CD4-positive, alpha-beta T cell (primary cell): ENCODE measurements at regions not wholly inside any gene's neighbourhood (a gene's known extent, or its start where the extent isn't known, plus 50 kb on each side); places are given as distances from the start of the nearest gene placed in this dataset.

Experiments used
- ATAC-seq: fragments of 200-7000 bp; cut with Tn5 transposase; one replicate; pipeline ENCODE4 v1.10.0; 2022; ENCODE audit warnings: mild to moderate bottlenecking; ENCODE audit not compliant: poor library complexity
- CTCF ChIA-PET: fragments of 350-600 bp; sonication (Branson Sonifier 250); formaldehyde crosslinking; loops from one replicate; lab custom pipeline; 2021; ENCODE audit warnings: antibody characterized with exemption, inconsistent platforms; lab: Charles Lee
- POLR2A ChIA-PET: fragments of 350-600 bp; sonication (Branson Sonifier 250); formaldehyde crosslinking; loops from one replicate; lab custom pipeline; 2021; ENCODE audit warnings: antibody characterized with exemption, inconsistent platforms; lab: Charles Lee
- DNase-seq, 14 experiments: peaks; one replicate each; pipeline ENCODE4 v3.0.0-alpha.2; 2013 to 2020; ENCODE audit warnings: mixed read lengths in 2 of 14
- H3K27ac ChIP-seq, 2 donors: one replicate each; pipeline versions ENCODE4 v1.5.1 to v1.7.0; 2013; ENCODE audit warnings: low read length in 2 of 2, low read depth in 1 of 2, mild to moderate bottlenecking in 1 of 2
- H3K27me3 ChIP-seq, 2 experiments: 1 replicate in 1 of 2; 2 replicates in 1 of 2; pipeline versions ENCODE4 v1.6.1 to v1.7.0; 2013; ENCODE audit warnings: low read length in 2 of 2, control low read depth in 1 of 2, mild to moderate bottlenecking in 1 of 2, moderate library complexity in 1 of 2; ENCODE audit not compliant: insufficient read depth in 2 of 2, control insufficient read depth in 1 of 2
- H3K36me3 ChIP-seq: one replicate; pipeline ENCODE4 v1.6.1; 2013; ENCODE audit warnings: low read length, control low read depth; ENCODE audit not compliant: insufficient read depth
- H3K4me1 ChIP-seq: one replicate; pipeline ENCODE4 v1.6.1; 2013; ENCODE audit warnings: low read length, control low read depth; ENCODE audit not compliant: insufficient read depth
- H3K4me3 ChIP-seq: one replicate; pipeline ENCODE4 v1.5.1; 2013; ENCODE audit warnings: mild to moderate bottlenecking, low read length, moderate library complexity
- H3K9me3 ChIP-seq, 2 experiments: 1 replicate in 1 of 2; 2 replicates in 1 of 2; pipeline versions ENCODE4 v1.6.1 to v1.7.0; 2013; ENCODE audit warnings: low read length in 2 of 2, mild to moderate bottlenecking in 2 of 2, control low read depth in 1 of 2, moderate library complexity in 1 of 2; ENCODE audit not compliant: control insufficient read depth in 1 of 2, insufficient read depth in 1 of 2
- H3K27ac Mint-ChIP-seq: one replicate; pipeline ENCODE4 v1.8.0; 2020; ENCODE audit warnings: mixed read lengths
- H3K27me3 Mint-ChIP-seq: one replicate; pipeline ENCODE4 v1.8.0; 2021; ENCODE audit warnings: mixed read lengths
- H3K36me3 Mint-ChIP-seq: one replicate; pipeline ENCODE4 v1.8.0; 2021; ENCODE audit warnings: low read depth, mixed read lengths
- H3K4me1 Mint-ChIP-seq: one replicate; pipeline ENCODE4 v1.8.0; 2021; ENCODE audit warnings: low read depth, mixed read lengths
- H3K4me3 Mint-ChIP-seq: one replicate; pipeline ENCODE4 v1.8.0; 2020; ENCODE audit warnings: mild to moderate bottlenecking, mixed read lengths
- H3K9me3 Mint-ChIP-seq: one replicate; pipeline ENCODE4 v1.8.0; 2020; ENCODE audit warnings: mixed read lengths
- CTCF ChIP-seq: fragments of 200-600 bp; IDR thresholded peaks from one replicate; pipeline ENCODE4 v1.8.0; 2022; ENCODE audit warnings: antibody characterized with exemption, mild to moderate bottlenecking
- intact Hi-C, 2 experiments: fragments of 100-400 bp; cut with DNase I in 1 of 2; cut with micrococcal nuclease in 1 of 2; formaldehyde crosslinking; loops; one replicate each; pipeline versions ENCODE4 v1.15.1 to v1.9.0; 2023 to 2025; cut with DNase I, micrococcal nuclease

DNA sequence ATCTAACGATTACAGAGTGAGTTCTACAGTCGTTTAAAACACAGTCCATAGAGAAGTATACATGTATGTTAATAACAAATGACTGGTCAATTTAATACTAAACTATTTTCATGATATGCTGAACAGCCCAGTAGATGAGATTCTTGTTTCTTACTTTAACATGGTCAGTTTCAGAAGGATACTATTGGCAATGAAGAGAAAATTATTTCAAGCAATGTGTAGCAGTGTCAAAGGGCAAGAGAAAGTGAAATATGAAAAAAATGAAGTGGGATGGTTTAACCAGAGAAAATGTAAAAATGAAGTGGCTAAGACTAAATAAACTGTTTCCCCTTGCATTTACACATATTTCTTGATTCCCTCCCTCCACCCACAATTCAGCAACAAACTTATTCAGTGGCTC lies 192.1 kb upstream of the TTC14 start:
- intact Hi-C loops: no loop called here
- Mint-ChIP-seq H3K36me3 (no peaks in the 10 kb centered on the region), H3K9me3 (peaks cover 3% of the 10 kb centered on the region), H3K27ac (no peak overlapping the region), H3K4me3 (no peak overlapping the region), H3K27me3 (peaks cover 5% of the 10 kb centered on the region), H3K4me1 (no peaks in the 10 kb centered on the region)
- H3K9me3 ChIP-seq: no peaks in the 10 kb centered on the region
- no peak overlapping the region for H3K4me3 ChIP-seq
- no peak overlapping the region for H3K27ac ChIP-seq
- ChIA-PET CTCF (no interaction called here), POLR2A (no interaction called here)
- ATAC-seq (no peak), DNase-seq (no peak)
- no peaks in the 10 kb centered on the region for H3K36me3 ChIP-seq
- H3K27me3 ChIP-seq: no peaks in the 10 kb centered on the region
- H3K4me1 ChIP-seq: no peaks in the 10 kb centered on the region
- TF ChIP-seq CTCF: no peak

DNA sequence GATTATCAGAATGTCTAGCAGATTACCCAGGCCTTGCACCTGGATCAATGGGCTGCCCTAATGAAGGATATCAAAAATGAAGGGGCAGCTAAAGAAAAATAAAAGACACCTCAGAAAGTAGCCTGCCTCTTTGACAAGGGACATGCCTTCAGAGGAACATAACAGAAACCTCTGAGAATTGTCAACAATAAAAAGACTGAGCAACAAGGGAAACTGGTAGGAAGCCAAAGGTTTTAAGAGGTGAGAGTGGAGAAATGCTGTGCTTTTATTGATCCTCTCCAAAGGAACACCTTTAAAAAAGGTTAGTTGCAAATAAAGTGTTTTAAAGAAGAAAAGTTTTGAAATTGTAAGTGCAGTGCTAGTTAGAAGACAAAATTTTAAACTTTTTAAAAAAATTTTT lies 187.8 kb upstream of the TTC14 start:
- H3K4me1 Mint-ChIP-seq: no peaks in the 10 kb centered on the region
- ChIA-PET CTCF (no interaction called here), POLR2A (no interaction called here)
- H3K4me3 ChIP-seq: no peak overlapping the region
- H3K27ac Mint-ChIP-seq: no peak overlapping the region
- no peaks in the 10 kb centered on the region for H3K27me3 ChIP-seq
- no peaks in the 10 kb centered on the region for H3K36me3 Mint-ChIP-seq
- peaks cover 5% of the 10 kb centered on the region for H3K27me3 Mint-ChIP-seq
- H3K27ac ChIP-seq: no peak overlapping the region
- H3K9me3 Mint-ChIP-seq: peaks cover 3% of the 10 kb centered on the region
- ATAC-seq: no peak
- no peak overlapping the region for H3K4me3 Mint-ChIP-seq
- no peaks in the 10 kb centered on the region for H3K36me3 ChIP-seq
- H3K9me3 ChIP-seq: no peaks in the 10 kb centered on the region
- no peaks in the 10 kb centered on the region for H3K4me1 ChIP-seq
- intact Hi-C loops: no loop called here
- DNase-seq: no peak
- no peak for TF ChIP-seq CTCF

DNA sequence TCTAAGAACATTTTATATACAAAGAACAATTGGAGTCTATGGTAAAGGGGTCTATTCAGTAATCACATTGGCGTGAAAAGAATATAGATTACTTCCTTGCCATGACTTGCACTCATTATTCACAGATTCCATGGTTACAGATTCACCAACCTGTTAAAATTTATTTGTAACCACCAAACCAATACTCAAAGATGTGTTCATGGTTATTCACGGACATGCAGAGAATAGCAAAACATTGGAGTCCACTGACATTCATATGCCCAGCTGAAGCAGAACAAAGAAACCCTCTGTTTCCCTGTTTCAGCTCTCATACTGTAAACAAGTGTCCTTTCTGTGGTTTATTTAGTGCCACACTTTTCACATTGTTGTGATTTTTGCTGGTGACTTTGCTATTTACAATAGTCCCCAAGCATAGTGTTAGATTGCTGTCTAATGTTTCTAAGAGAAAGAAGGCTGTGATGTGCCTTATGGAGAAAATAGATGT lies 185.8 kb upstream of the TTC14 start:
- Histone ChIP-seq H3K27ac (no peak overlapping the region), H3K4me3 (no peak overlapping the region), H3K9me3 (no peaks in the 10 kb centered on the region), H3K4me1 (no peaks in the 10 kb centered on the region), H3K27me3 (no peaks in the 10 kb centered on the region), H3K36me3 (no peaks in the 10 kb centered on the region)
- Mint-ChIP-seq H3K36me3 (no peaks in the 10 kb centered on the region), H3K27me3 (peaks cover 5% of the 10 kb centered on the region), H3K4me1 (no peaks in the 10 kb centered on the region), H3K9me3 (peaks cover 3% of the 10 kb centered on the region), H3K4me3 (no peak overlapping the region), H3K27ac (no peak overlapping the region)
- ATAC-seq (no peak), DNase-seq (no peak)
- intact Hi-C loops: no loop called here
- ChIA-PET POLR2A (no interaction called here), CTCF (no interaction called here)
- TF ChIP-seq CTCF: no peak
